ENCODE measurements at regions not wholly inside any gene's neighbourhood (a gene's known extent, or its start where the extent isn't known, plus 50 kb on each side); places are given as distances from the start of the nearest gene placed in this dataset.

- TF ChIP-seq REST (IDR thresholded peaks at IDR 0.05; ENCODE audit: insufficient read depth in 1 of 2, low read depth in 2 of 2, low read length in 2 of 2) (no peak), POLR2AphosphoS5 (IDR thresholded peaks at IDR 0.05; ENCODE audit: low read depth, low read length) (no peak)
Measured at GRCh38 chr13:39159846-39160370, 121.7 kb downstream of the NHLRC3 start.
